HepG2 (cell line): ENCODE measurements at regions not wholly inside any gene's neighbourhood (a gene's known extent, or its start where the extent isn't known, plus 50 kb on each side); places are given as distances from the start of the nearest gene placed in this dataset.

Source experiments
- ATAC-seq: fragments of 200-7000 bp; cut with Tn5 transposase; 3 replicates; pipeline ENCODE4 v1.9.1; 2020; ENCODE audit warnings: mild to moderate bottlenecking, moderate library complexity
- BruUV-seq: library from RNA; stranded (reverse); fragments of 400-500 nt; replicated peaks from 2 replicates; lab custom pipeline; 2021; lab: Mats Ljungman, UMichigan
- CTCF ChIA-PET: fragments of 300-600 bp; formaldehyde crosslinking; extraction: SDS; loops from one replicate; lab custom pipeline; 2021; ENCODE audit warnings: low total read pairs, inconsistent platforms, low intra/inter-chr PET ratio; lab: Yijun Ruan, JAX
- POLR2A ChIA-PET: fragments of 350-600 bp; sonication (Branson Sonifier 250); formaldehyde crosslinking; loops from one replicate; lab custom pipeline; 2020; ENCODE audit warnings: antibody characterized with exemption, inconsistent platforms; lab: Yijun Ruan, JAX
- DNase-seq: peaks from one replicate; pipeline ENCODE4 v3.0.0-alpha.2; 2015; ENCODE audit warnings: low spot score
- FAIRE-seq: peaks from 3 replicates; lab custom pipeline; 2011; peaks lifted over from hg19 to GRCh38; lab: Jason Lieb, UNC
- H2AFZ ChIP-seq: one replicate; pipeline ENCODE4 v1.6.1; 2011; ENCODE audit warnings: low read length, inconsistent platforms
- H3K27ac ChIP-seq: fragments of 300-600 bp; 3 replicates; pipeline ENCODE4 v1.8.0; 2011; ENCODE audit warnings: mixed run types, mild to moderate bottlenecking, mixed read lengths, low read length, inconsistent platforms; ENCODE audit not compliant: insufficient read depth; ENCODE audit errors: extremely low read length
- H3K27me3 ChIP-seq, 2 experiments: fragments of 200-600 bp in 1 of 2; 2 replicates in 1 of 2; 3 replicates in 1 of 2; pipeline versions ENCODE4 v1.6.0 to v1.8.0; 2011; ENCODE audit warnings: low read length in 2 of 2, mild to moderate bottlenecking in 2 of 2, moderate library complexity in 2 of 2, inconsistent platforms in 1 of 2; ENCODE audit not compliant: insufficient read depth in 2 of 2, control insufficient read depth in 1 of 2
- H3K36me3 ChIP-seq, 2 experiments: fragments of 200-600 bp in 1 of 2; replicated peaks in 1 of 2; 2 replicates in 1 of 2; 3 replicates in 1 of 2; pipeline versions ENCODE4 v1.5.1 to v1.8.0; 2011; ENCODE audit warnings: low read length in 2 of 2, inconsistent platforms in 1 of 2; ENCODE audit not compliant: insufficient read depth in 2 of 2, control insufficient read depth in 1 of 2
- H3K4me1 ChIP-seq: 2 replicates; pipeline ENCODE4 v1.5.1; 2012; ENCODE audit warnings: low read length, inconsistent platforms; ENCODE audit not compliant: insufficient read depth
- H3K4me2 ChIP-seq: 2 replicates; pipeline ENCODE4 v1.6.0; 2011; ENCODE audit warnings: low read depth, low read length, inconsistent platforms
- H3K4me3 ChIP-seq, 3 experiments: fragments of 200-600 bp in 1 of 3; sonication (generic), shearing (Covaris generic) in 1 of 3; replicated peaks in 1 of 3; 2 replicates each; pipeline ENCODE4 v1.5.1; 2011 to 2016; ENCODE audit warnings: low read length in 3 of 3, inconsistent platforms in 2 of 3, low read depth in 2 of 3, mild to moderate bottlenecking in 2 of 3, control low read depth in 1 of 3, mixed read lengths in 1 of 3; ENCODE audit not compliant: insufficient read depth in 1 of 3
- H3K79me2 ChIP-seq: one replicate; pipeline ENCODE4 v1.6.1; 2011; ENCODE audit warnings: low read length, inconsistent platforms; ENCODE audit not compliant: insufficient read depth
- H3K9ac ChIP-seq: 2 replicates; pipeline ENCODE4 v1.6.0; 2011; ENCODE audit warnings: mild to moderate bottlenecking, low read depth, low read length, inconsistent platforms; ENCODE audit not compliant: insufficient read depth
- H3K9me3 ChIP-seq: 2 replicates; pipeline ENCODE4 v1.5.1; 2012; ENCODE audit warnings: mild to moderate bottlenecking, low read length
- H4K20me1 ChIP-seq: 2 replicates; pipeline ENCODE4 v1.6.0; 2011; ENCODE audit warnings: inconsistent platforms, mild to moderate bottlenecking, low read length, moderate library complexity; ENCODE audit not compliant: insufficient read depth
- ARID2 ChIP-seq: sonication (generic); formaldehyde crosslinking; IDR thresholded peaks from 2 replicates; pipeline ENCODE4 v1.8.1; 2022; ENCODE audit warnings: mild to moderate bottlenecking, missing genetic modification reagents, borderline replicate concordance
- CCDC6 ChIP-seq: sonication (generic); formaldehyde crosslinking; IDR thresholded peaks from 2 replicates; pipeline ENCODE4 v1.8.1; 2022; ENCODE audit warnings: mild to moderate bottlenecking, missing genetic modification reagents, moderate library complexity
- IRF1 ChIP-seq: sonication (generic); formaldehyde crosslinking; IDR thresholded peaks from 2 replicates; pipeline ENCODE4 v1.4.0; 2020; ENCODE audit warnings: low read depth, mild to moderate bottlenecking, missing genetic modification reagents
- LCORL ChIP-seq, 2 experiments: fragments of 450-650 bp in 1 of 2; sonication (generic) in 1 of 2; formaldehyde crosslinking in 1 of 2; IDR thresholded peaks; 2 replicates each; pipeline versions ENCODE4 v1.5.0 to v1.6.1; 2017 to 2020; ENCODE audit warnings: antibody characterized with exemption in 1 of 2, missing genetic modification reagents in 1 of 2
- PRDM15 ChIP-seq: sonication (generic); formaldehyde crosslinking; IDR thresholded peaks from 2 replicates; pipeline ENCODE4 v1.4.0; 2020; ENCODE audit warnings: missing genetic modification reagents
- RXRA ChIP-seq: sonication (generic); formaldehyde crosslinking; IDR thresholded peaks from 2 replicates; pipeline ENCODE4 v1.5.1; 2020; ENCODE audit warnings: missing genetic modification reagents
- SAFB2 ChIP-seq: sonication (generic); formaldehyde crosslinking; IDR thresholded peaks from 2 replicates; pipeline ENCODE4 v1.5.1; 2020; ENCODE audit warnings: missing genetic modification reagents, low read depth, mild to moderate bottlenecking, borderline replicate concordance
- TOE1 ChIP-seq: sonication (generic); formaldehyde crosslinking; IDR thresholded peaks from 2 replicates; pipeline ENCODE4 v1.4.0; 2020; ENCODE audit warnings: mild to moderate bottlenecking, missing genetic modification reagents
- ZBED4 ChIP-seq: sonication (generic); formaldehyde crosslinking; IDR thresholded peaks from 2 replicates; pipeline ENCODE4 v1.4.0; 2020; ENCODE audit warnings: missing genetic modification reagents, borderline replicate concordance
- ZBTB20 ChIP-seq: sonication (generic); formaldehyde crosslinking; IDR thresholded peaks from 2 replicates; pipeline ENCODE4 v1.8.1; 2023; ENCODE audit warnings: missing genetic modification reagents, low read depth, mild to moderate bottlenecking, borderline replicate concordance
- ZBTB21 ChIP-seq: sonication (generic); formaldehyde crosslinking; IDR thresholded peaks from 2 replicates; pipeline ENCODE4 v1.4.0; 2020; ENCODE audit warnings: missing genetic modification reagents
- ZFP36L2 ChIP-seq: sonication (generic); formaldehyde crosslinking; IDR thresholded peaks from 2 replicates; pipeline ENCODE4 v1.4.0; 2020; ENCODE audit warnings: missing genetic modification reagents
- ZNF446 ChIP-seq: sonication (generic); formaldehyde crosslinking; IDR thresholded peaks from 2 replicates; pipeline ENCODE4 v1.5.0; 2020; ENCODE audit warnings: mild to moderate bottlenecking, missing genetic modification reagents
- ZNF619 ChIP-seq: sonication (generic); formaldehyde crosslinking; IDR thresholded peaks from 2 replicates; pipeline ENCODE4 v1.4.0; 2020; ENCODE audit warnings: mild to moderate bottlenecking, missing genetic modification reagents
- ZNF720 ChIP-seq: sonication (generic); formaldehyde crosslinking; IDR thresholded peaks from 2 replicates; pipeline ENCODE4 v1.4.0; 2020; ENCODE audit warnings: missing genetic modification reagents
- ZNF83 ChIP-seq: sonication (generic); formaldehyde crosslinking; IDR thresholded peaks from 2 replicates; pipeline ENCODE4 v1.4.0; 2020; ENCODE audit warnings: missing genetic modification reagents, mild to moderate bottlenecking, borderline replicate concordance
- WGBS: methylation state at CpG from one replicate; pipeline ENCODE4 v1.1.6; 2017; ENCODE audit warnings: low lambda C conversion rate; 5-methylcytosine and 5-hydroxymethylcytosine counted together
- in situ Hi-C: cut with HindIII; loops from 2 replicates; pipeline ENCODE4 v1.10.0; 2017; ENCODE audit warnings: low pct_unique_long_range_greater_than_20kb; ENCODE audit not compliant: extremely low pct_ligation_motif_present
- intact Hi-C: fragments of 100-400 bp; cut with micrococcal nuclease; formaldehyde crosslinking; loops from one replicate; pipeline ENCODE4 v1.10.0; 2022; ENCODE audit not compliant: unreplicated experiment

DNA sequence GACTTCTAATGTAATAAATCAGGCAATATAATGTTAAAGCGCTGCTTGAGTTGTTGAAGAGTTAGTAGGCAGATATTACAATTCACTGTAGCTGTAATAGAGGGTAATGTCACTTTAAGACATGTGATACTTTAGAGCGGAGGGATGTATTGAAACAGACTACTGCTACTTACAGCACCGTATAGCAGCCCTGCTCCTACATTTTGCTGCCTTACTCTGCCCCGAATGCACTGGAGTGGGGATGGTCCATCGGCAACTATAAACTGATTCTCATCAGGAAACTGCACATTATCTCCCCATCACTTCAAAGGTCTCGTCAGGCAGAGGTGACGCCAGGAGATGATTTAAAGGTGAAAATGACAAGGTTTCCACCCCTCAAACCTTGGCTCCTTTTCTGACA lies 349.7 kb upstream of the SUCLG2 start (continued):
- no peak for TF ChIP-seq PRDM15 (CRISPR knock-in tag)
- TF ChIP-seq ZBTB21: no peak
- no peak for TF ChIP-seq CCDC6 (CRISPR knock-in tag)
- no peak for TF ChIP-seq ZNF446 (CRISPR knock-in tag)
- no peak for TF ChIP-seq IRF1
- no peak for TF ChIP-seq ZNF619 (CRISPR knock-in tag)
- no peak for TF ChIP-seq TOE1 (CRISPR knock-in tag)
- TF ChIP-seq, all 625 proteins: peak for 0

- POLR2A ChIA-PET: no interaction called here
- CTCF ChIA-PET: no interaction called here
- DNase-seq (no peak), FAIRE-seq (no peak), ATAC-seq (no peak)
- Histone ChIP-seq H4K20me1 (no peaks in the 10 kb centered on the region), H3K4me2 (no peak overlapping the region), H3K9ac (no peak overlapping the region), H3K9me3 (no peaks in the 10 kb centered on the region), H3K27ac (no peak overlapping the region), H3K36me3 (no peaks in the 10 kb centered on the region), H3K79me2 (no peaks in the 10 kb centered on the region), H3K27me3 (no peaks in the 10 kb centered on the region), H3K4me3 (no peak overlapping the region), H3K4me1 (no peaks in the 10 kb centered on the region), H2AFZ (no peak overlapping the region)
- 0% methylated on average over 1 of the region's 1 CpG for WGBS
- intact Hi-C loops: no loop called here
- TF ChIP-seq LCORL (IDR thresholded peaks at IDR 0.05): no peak
- no peak for TF ChIP-seq LCORL (CRISPR knock-in tag; IDR thresholded peaks at IDR 0.05)
- no peak for TF ChIP-seq ZBTB21
- TF ChIP-seq ZNF83 (CRISPR knock-in tag): no peak
- no peak for TF ChIP-seq ARID2 (CRISPR knock-in tag)
- no peak for TF ChIP-seq ZNF720
- TF ChIP-seq ZBED4 (CRISPR knock-in tag): no peak
- no peak for TF ChIP-seq RXRA (CRISPR knock-in tag)
- TF ChIP-seq ZFP36L2: no peak
- no peak for TF ChIP-seq ZBTB20 (CRISPR knock-in tag)
- TF ChIP-seq SAFB2 (CRISPR knock-in tag): no peak
- in situ Hi-C loops: no loop called here
- no TSS peak for BruUV-seq
Measured at GRCh38 chr3:67998281-67998680, 343.9 kb upstream of the SUCLG2 start.
